Neutrophil (primary cell): ENCODE measurements at regions not wholly inside any gene's neighbourhood (a gene's known extent, or its start where the extent isn't known, plus 50 kb on each side); places are given as distances from the start of the nearest gene placed in this dataset.

Source experiments
- H3K27ac ChIP-seq: fragments of 200-600 bp; sonication (generic); 2 replicates; pipeline ENCODE4 v1.5.1; 2016; ENCODE audit warnings: mild to moderate bottlenecking, moderate library complexity
- H3K27me3 ChIP-seq: fragments of 200-600 bp; sonication (generic); 2 replicates; pipeline ENCODE4 v1.6.0; 2016; ENCODE audit warnings: mild to moderate bottlenecking
- H3K36me3 ChIP-seq: fragments of 200-600 bp; sonication (generic); 2 replicates; pipeline ENCODE4 v1.5.1; 2017
- H3K4me1 ChIP-seq, 2 experiments: fragments of 200-600 bp in 1 of 2; sonication (generic) in 1 of 2; 1 replicate in 1 of 2; 2 replicates in 1 of 2; pipeline versions ENCODE4 v1.5.1 to v1.6.1; 2013 to 2016; ENCODE audit warnings: low read depth in 1 of 2, low read length in 1 of 2, mild to moderate bottlenecking in 1 of 2, moderate library complexity in 1 of 2; ENCODE audit not compliant: control insufficient read depth in 1 of 2, insufficient read depth in 1 of 2
- H3K4me3 ChIP-seq, 2 experiments: fragments of 200-600 bp in 1 of 2; sonication (generic) in 1 of 2; 1 replicate in 1 of 2; 2 replicates in 1 of 2; pipeline ENCODE4 v1.5.1; 2013 to 2016; ENCODE audit warnings: low read depth in 1 of 2, low read length in 1 of 2, mild to moderate bottlenecking in 1 of 2, moderate library complexity in 1 of 2
- H3K9me3 ChIP-seq: fragments of 200-600 bp; sonication (generic); 2 replicates; pipeline ENCODE4 v1.5.1; 2016
- CTCF ChIP-seq: fragments of 200-600 bp; sonication (generic); IDR thresholded peaks from 2 replicates; pipeline ENCODE4 v1.5.1; 2016; ENCODE audit warnings: antibody characterized with exemption

- Histone ChIP-seq H3K4me3 (no peak overlapping the region), H3K36me3 (no peaks in the 10 kb centered on the region), H3K27me3 (no peaks in the 10 kb centered on the region), H3K9me3 (no peaks in the 10 kb centered on the region), H3K27ac (peak overlapping the region; percentile 51), H3K4me1 (peaks cover 18 to 19% of the 10 kb centered on the region in 2 experiments)
- TF ChIP-seq CTCF, result no peak
These were observed 653.1 kb upstream of the KLF4 start for GRCh38 chr9:108142504-108143201.

DNA sequence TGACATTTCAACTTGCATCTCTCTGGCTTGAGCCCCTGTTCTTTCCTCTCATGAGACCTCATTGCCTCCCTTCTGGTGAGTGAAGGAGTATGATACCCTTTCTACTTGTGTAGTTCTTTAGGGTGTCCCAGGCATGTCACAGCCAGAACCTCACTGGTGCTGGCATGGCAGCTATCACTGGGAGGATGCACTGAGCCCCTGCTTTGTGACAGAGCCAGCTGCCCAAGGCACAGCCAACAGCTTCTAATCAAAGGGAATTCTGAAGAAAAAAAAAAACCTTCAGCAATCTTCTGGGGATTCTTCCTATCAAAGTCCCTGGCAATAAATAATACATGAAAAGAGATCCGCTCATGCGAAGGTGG, 652.6 kb upstream of the KLF4 start:
- Histone ChIP-seq H3K36me3 (no peaks in the 10 kb centered on the region), H3K4me3 (no peak overlapping the region), H3K9me3 (no peaks in the 10 kb centered on the region), H3K4me1 (peaks cover 18 to 19% of the 10 kb centered on the region in 2 experiments), H3K27me3 (no peaks in the 10 kb centered on the region), H3K27ac (no peak overlapping the region)
- TF ChIP-seq CTCF, result no peak

GRCh38 chr9:108139900-108140299, 650.3 kb upstream of the KLF4 start:
- no peaks in the 10 kb centered on the region for H3K9me3 ChIP-seq
- no peaks in the 10 kb centered on the region for H3K27me3 ChIP-seq
- no peaks in the 10 kb centered on the region for H3K36me3 ChIP-seq
- H3K4me3 ChIP-seq, result no peak overlapping the region
- H3K4me1 ChIP-seq, result peaks cover 19 to 23% of the 10 kb centered on the region in 2 experiments
- TF ChIP-seq CTCF, result no peak
- no peak overlapping the region for H3K27ac ChIP-seq

DNA sequence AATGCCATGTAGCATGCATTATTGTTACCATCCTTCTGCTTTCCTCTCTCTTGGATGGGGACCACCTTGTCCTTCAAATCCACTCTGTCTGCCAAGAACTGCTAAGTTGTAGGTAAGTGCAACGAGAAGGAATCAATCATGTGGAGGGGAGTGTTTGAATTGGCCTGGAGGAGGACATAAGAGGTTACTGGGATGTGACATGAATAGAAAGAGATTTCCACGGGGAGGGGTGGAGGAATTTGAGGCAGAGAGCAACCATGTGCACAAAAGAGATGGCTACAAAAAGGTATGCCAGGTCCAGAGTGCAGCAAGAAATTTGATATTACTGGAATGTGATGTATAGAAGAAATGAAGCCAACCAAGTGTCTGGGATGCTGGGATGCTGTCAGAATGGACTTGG, 648.9 kb upstream of the KLF4 start:
- no peaks in the 10 kb centered on the region for H3K27me3 ChIP-seq
- H3K4me3 ChIP-seq, result no peak overlapping the region
- H3K27ac ChIP-seq, result no peak overlapping the region
- TF ChIP-seq CTCF, result no peak
- no peaks in the 10 kb centered on the region for H3K9me3 ChIP-seq
- peaks cover 20 to 29% of the 10 kb centered on the region in 2 experiments for H3K4me1 ChIP-seq
- no peaks in the 10 kb centered on the region for H3K36me3 ChIP-seq

DNA sequence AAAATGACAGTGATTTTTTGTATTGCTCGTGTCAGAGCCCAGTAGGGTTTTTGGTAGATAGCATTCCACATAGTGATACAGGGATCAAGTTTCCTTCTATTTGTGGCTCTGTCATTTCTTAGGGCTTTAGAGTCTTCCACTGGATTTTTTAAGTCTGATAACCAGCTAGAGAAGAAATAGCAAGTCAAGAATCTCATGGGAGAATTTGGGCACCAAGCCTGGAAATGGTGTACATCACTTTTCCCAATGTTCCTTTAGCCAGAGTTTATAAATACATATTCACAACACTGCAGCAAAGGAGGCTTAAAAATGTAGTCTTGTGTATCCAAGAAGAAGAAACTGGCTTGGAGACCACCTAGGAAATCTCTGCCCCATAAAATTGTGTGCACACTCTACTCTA, 647.1 kb upstream of the KLF4 start:
- Histone ChIP-seq H3K27ac (no peak overlapping the region), H3K4me1 (peaks cover 4 to 17% of the 10 kb centered on the region in 2 experiments), H3K36me3 (no peaks in the 10 kb centered on the region), H3K4me3 (no peak overlapping the region), H3K27me3 (no peaks in the 10 kb centered on the region), H3K9me3 (no peaks in the 10 kb centered on the region)
- TF ChIP-seq CTCF, result no peak
